ENCODE measurements at regions not wholly inside any gene's neighbourhood (a gene's known extent, or its start where the extent isn't known, plus 50 kb on each side); places are given as distances from the start of the nearest gene placed in this dataset.

GRCh38 chr5:17802256-17802655 is 168.0 kb downstream of the TAF11L14 start:
- no peak overlapping the region for H3K27ac ChIP-seq
- no peak for TF ChIP-seq CTCF (IDR thresholded peaks at IDR 0.05)
- no peak for TF ChIP-seq ZFX (IDR thresholded peaks at IDR 0.05; ENCODE audit: borderline replicate concordance)

- TF ChIP-seq CTCF (IDR thresholded peaks at IDR 0.05) (no peak), ZFX (IDR thresholded peaks at IDR 0.05; ENCODE audit: borderline replicate concordance) (no peak)
Measured at GRCh38 chr5:17803971-17804370, 169.7 kb downstream of the TAF11L14 start.

GRCh38 chr5:17805227-17805825 is 171.1 kb downstream of the TAF11L14 start:
- H3K27ac ChIP-seq: no peak overlapping the region
- no peak for TF ChIP-seq CTCF (IDR thresholded peaks at IDR 0.05)
- no peak for TF ChIP-seq ZFX (IDR thresholded peaks at IDR 0.05; ENCODE audit: borderline replicate concordance)

More at GRCh38 chr5:17803971-17804370, 169.7 kb downstream of the TAF11L14 start:
- H3K27ac ChIP-seq: no peak overlapping the region

GRCh38 chr5:17806818-17807468 is 172.7 kb downstream of the TAF11L14 start:
- TF ChIP-seq ZFX (IDR thresholded peaks at IDR 0.05; ENCODE audit: borderline replicate concordance) (no peak), CTCF (IDR thresholded peaks at IDR 0.05) (no peak)
- H3K27ac ChIP-seq: no peak overlapping the region

- TF ChIP-seq ZFX (IDR thresholded peaks at IDR 0.05; ENCODE audit: borderline replicate concordance): no peak
- no peak for TF ChIP-seq CTCF (IDR thresholded peaks at IDR 0.05)
- H3K27ac ChIP-seq: no peak overlapping the region
Measured at GRCh38 chr5:17808566-17808965, 174.3 kb downstream of the TAF11L14 start.

GRCh38 chr5:17810734-17811133 is 176.5 kb downstream of the TAF11L14 start:
- H3K27ac ChIP-seq: no peak overlapping the region
- TF ChIP-seq ZFX (IDR thresholded peaks at IDR 0.05; ENCODE audit: borderline replicate concordance): no peak
- TF ChIP-seq CTCF (IDR thresholded peaks at IDR 0.05): no peak

GRCh38 chr5:17813214-17813613 is 179.0 kb downstream of the TAF11L14 start:
- TF ChIP-seq ZFX (IDR thresholded peaks at IDR 0.05; ENCODE audit: borderline replicate concordance) (no peak), CTCF (IDR thresholded peaks at IDR 0.05) (no peak)

More at GRCh38 chr5:17813214-17813613, 179.0 kb downstream of the TAF11L14 start:
- H3K27ac ChIP-seq: no peak overlapping the region

Data from 22Rv1 (cell line).